HG02852 (cell line): ENCODE measurements at regions not wholly inside any gene's neighbourhood (a gene's known extent, or its start where the extent isn't known, plus 50 kb on each side); places are given as distances from the start of the nearest gene placed in this dataset.
"Not testable (repeated sequence)": the region's sequence is repeated elsewhere in the genome, so short reads cannot be mapped to it uniquely, and the experiment has no call there.

Experiments used
- ATAC-seq: cut with Tn5 transposase; IDR thresholded peaks from one replicate; pipeline ENCODE4 v1.9.1; 2021; ENCODE audit warnings: mild to moderate bottlenecking, moderate library complexity; ENCODE audit not compliant: unreplicated experiment

- no peak for ATAC-seq
These were observed 244.7 kb downstream of the KIF20B start for GRCh38 chr10:89946106-89946505.

GRCh38 chr10:89949496-89949895 lies 248.1 kb downstream of the KIF20B start:
- ATAC-seq: no peak

GRCh38 chr10:89952325-89952724 lies 250.9 kb downstream of the KIF20B start:
- ATAC-seq: no peak

GRCh38 chr10:89952751-89953150 lies 251.4 kb downstream of the KIF20B start:
- ATAC-seq: no peak

- ATAC-seq: no peak
These were observed 252.7 kb downstream of the KIF20B start for GRCh38 chr10:89954061-89954460.

- no peak for ATAC-seq
These were observed 253.6 kb downstream of the KIF20B start for GRCh38 chr10:89954787-89955566.

GRCh38 chr10:89959433-89960110 lies 258.2 kb downstream of the KIF20B start:
- ATAC-seq: no peak

- no peak for ATAC-seq
These were observed 262.2 kb downstream of the KIF20B start for GRCh38 chr10:89963451-89964102.

- ATAC-seq: no peak
These were observed 264.8 kb downstream of the KIF20B start for GRCh38 chr10:89966211-89966610.

- ATAC-seq: no peak
These were observed 271.9 kb downstream of the KIF20B start for GRCh38 chr10:89973326-89973725.

GRCh38 chr10:89975071-89975470 lies 273.7 kb downstream of the KIF20B start:
- ATAC-seq: no peak

- no peak for ATAC-seq
These were observed 274.4 kb downstream of the KIF20B start for GRCh38 chr10:89975771-89976170.

GRCh38 chr10:89978081-89978480 lies 276.7 kb downstream of the KIF20B start:
- no peak for ATAC-seq

GRCh38 chr10:89979726-89980125 lies 278.3 kb downstream of the KIF20B start:
- no peak for ATAC-seq

- ATAC-seq: no peak
These were observed 278.8 kb downstream of the KIF20B start for GRCh38 chr10:89980166-89980565.

GRCh38 chr10:89981891-89982290 lies 280.5 kb downstream of the KIF20B start:
- ATAC-seq: no peak

GRCh38 chr10:89985446-89985845 lies 284.1 kb downstream of the KIF20B start:
- ATAC-seq: no peak

GRCh38 chr10:89988361-89988760 lies 287.0 kb downstream of the KIF20B start:
- ATAC-seq: not testable (repeated sequence)

- ATAC-seq: no peak
These were observed 291.2 kb downstream of the KIF20B start for GRCh38 chr10:89992575-89992974.

GRCh38 chr10:90007226-90007625 lies 305.8 kb downstream of the KIF20B start:
- ATAC-seq: no peak

- not testable (repeated sequence) for ATAC-seq
These were observed 309.9 kb downstream of the KIF20B start for GRCh38 chr10:90011281-90011680.

- no peak for ATAC-seq
These were observed 317.4 kb downstream of the KIF20B start for GRCh38 chr10:90018819-90019218.
